Keratinocyte (primary cell): ENCODE measurements at regions not wholly inside any gene's neighbourhood (a gene's known extent, or its start where the extent isn't known, plus 50 kb on each side); places are given as distances from the start of the nearest gene placed in this dataset.

Source experiments
- DNase-seq: peaks from one replicate; pipeline ENCODE4 v3.0.0-alpha.2; 2011; ENCODE audit warnings: low read depth, missing footprints, low spot score
- FAIRE-seq: peaks from 2 replicates; lab custom pipeline; 2011; peaks lifted over from hg19 to GRCh38; lab: Jason Lieb, UNC
- H2AFZ ChIP-seq: 2 replicates; pipeline ENCODE4 v1.6.0; 2012; ENCODE audit warnings: low read length, control low read depth, inconsistent platforms; ENCODE audit not compliant: control insufficient read depth
- H3K27ac ChIP-seq: 2 replicates; pipeline ENCODE4 v1.5.1; 2011; ENCODE audit warnings: low read length; ENCODE audit not compliant: control insufficient read depth, insufficient read depth
- H3K27me3 ChIP-seq: 3 replicates; pipeline ENCODE4 v1.6.0; 2011; ENCODE audit warnings: low read length; ENCODE audit not compliant: control insufficient read depth, insufficient read depth; ENCODE audit errors: extremely low read depth
- H3K36me3 ChIP-seq, 2 experiments: 2 replicates in 1 of 2; 3 replicates in 1 of 2; pipeline ENCODE4 v1.5.1; 2011; ENCODE audit warnings: low read length in 2 of 2, mild to moderate bottlenecking in 1 of 2; ENCODE audit not compliant: control insufficient read depth in 2 of 2, insufficient read depth in 2 of 2; ENCODE audit errors: extremely low read depth in 1 of 2
- H3K4me1 ChIP-seq: 3 replicates; pipeline ENCODE4 v1.5.1; 2011; ENCODE audit warnings: low read length; ENCODE audit not compliant: control insufficient read depth, insufficient read depth; ENCODE audit errors: extremely low read depth
- H3K4me2 ChIP-seq: 3 replicates; pipeline ENCODE4 v1.6.0; 2011; ENCODE audit warnings: low read depth, low read length; ENCODE audit not compliant: control insufficient read depth, insufficient read depth; ENCODE audit errors: extremely low read depth
- H3K4me3 ChIP-seq, 3 experiments: fragments of 200-600 bp in 1 of 3; sonication (generic) in 1 of 3; 2 replicates in 2 of 3; 3 replicates in 1 of 3; pipeline ENCODE4 v1.5.1; 2011 to 2016; ENCODE audit warnings: low read length in 3 of 3, mild to moderate bottlenecking in 3 of 3, control low read depth in 2 of 3, inconsistent platforms in 1 of 3, low read depth in 1 of 3, mixed read lengths in 1 of 3, mixed run types in 1 of 3, moderate library complexity in 1 of 3; ENCODE audit not compliant: control insufficient read depth in 2 of 3, insufficient read depth in 2 of 3; ENCODE audit errors: extremely low read depth in 1 of 3
- H3K79me2 ChIP-seq: 2 replicates; pipeline ENCODE4 v1.6.0; 2012; ENCODE audit warnings: low read length; ENCODE audit not compliant: control insufficient read depth, insufficient read depth
- H3K9ac ChIP-seq: 3 replicates; pipeline ENCODE4 v1.6.0; 2011; ENCODE audit warnings: low read length; ENCODE audit not compliant: control insufficient read depth, insufficient read depth; ENCODE audit errors: extremely low read depth
- H3K9me1 ChIP-seq: 3 replicates; pipeline ENCODE4 v1.6.0; 2011; ENCODE audit warnings: low read length; ENCODE audit not compliant: control insufficient read depth, insufficient read depth; ENCODE audit errors: extremely low read depth
- H3K9me3 ChIP-seq: 2 replicates; pipeline ENCODE4 v1.5.1; 2012; ENCODE audit warnings: low read depth, low read length; ENCODE audit not compliant: control insufficient read depth
- H4K20me1 ChIP-seq: 3 replicates; pipeline ENCODE4 v1.6.0; 2011; ENCODE audit warnings: low read length; ENCODE audit not compliant: control insufficient read depth, insufficient read depth; ENCODE audit errors: extremely low read depth
- EZH2 ChIP-seq: IDR thresholded peaks from one replicate; pipeline ENCODE4 v1.6.1; 2012; ENCODE audit warnings: inconsistent platforms, mild to moderate bottlenecking, low read length, moderate library complexity
- dilution Hi-C: fragments of 300-500 bp; cut with MboI; formaldehyde crosslinking; loops from one replicate; pipeline ENCODE4 v1.7.0; 2020; ENCODE audit warnings: low sequenced_read_pairs; ENCODE audit not compliant: extremely low pct_ligation_motif_present
- TF ChIP-seq, protein P1 (sequence below), 3 experiments: IDR thresholded peaks in 1 of 3; conservative IDR thresholded peaks in 1 of 3; optimal IDR thresholded peaks in 1 of 3; 2 replicates in 2 of 3; 3 replicates in 1 of 3; pipeline versions ENCODE3 to v1.5.1; 2011; ENCODE audit warnings: low read length in 3 of 3, mild to moderate bottlenecking in 3 of 3, moderate library complexity in 2 of 3, control low read depth in 1 of 3, inconsistent platforms in 1 of 3; ENCODE audit not compliant: insufficient read depth in 2 of 3; ENCODE audit errors: extremely low read depth in 1 of 3

DNA sequence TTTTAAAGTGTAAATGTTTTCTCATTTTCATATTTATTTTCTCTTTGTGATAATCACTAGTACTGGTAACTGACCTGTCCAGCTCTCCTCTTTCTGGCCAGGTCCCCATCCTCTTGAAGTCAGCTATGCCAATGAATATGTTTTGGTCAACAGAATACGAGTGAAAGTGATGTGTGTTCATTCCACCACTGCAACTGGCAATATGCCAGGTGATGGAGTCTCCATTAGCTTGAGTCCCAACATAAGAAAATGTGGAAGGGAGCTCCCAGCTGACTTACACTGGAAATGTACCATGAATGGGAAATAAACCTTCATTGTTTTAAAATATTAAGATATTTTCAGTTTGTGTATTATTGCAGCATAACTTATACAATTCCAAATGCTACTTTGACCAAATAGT, 75.8 kb downstream of the CCDC34 start:
- Histone ChIP-seq H3K27me3 (no peaks in the 10 kb centered on the region), H3K79me2 (no peaks in the 10 kb centered on the region), H3K36me3 (no peaks in the 10 kb centered on the region), H3K27ac (no peak overlapping the region), H3K9ac (no peak overlapping the region), H3K4me1 (peaks cover 3% of the 10 kb centered on the region), H3K4me2 (no peak overlapping the region), H3K4me3 (no peak overlapping the region), H2AFZ (no peak overlapping the region), H4K20me1 (no peaks in the 10 kb centered on the region), H3K9me1 (no peaks in the 10 kb centered on the region), H3K9me3 (peaks cover 2% of the 10 kb centered on the region)
- dilution Hi-C loops: loop anchor here (25.0 kb wide), 1 partner anchor 100 kb away; no protein-coding TSS in a partner anchor
- FAIRE-seq (no peak), DNase-seq (no peak)
- TF ChIP-seq, protein P1, sequence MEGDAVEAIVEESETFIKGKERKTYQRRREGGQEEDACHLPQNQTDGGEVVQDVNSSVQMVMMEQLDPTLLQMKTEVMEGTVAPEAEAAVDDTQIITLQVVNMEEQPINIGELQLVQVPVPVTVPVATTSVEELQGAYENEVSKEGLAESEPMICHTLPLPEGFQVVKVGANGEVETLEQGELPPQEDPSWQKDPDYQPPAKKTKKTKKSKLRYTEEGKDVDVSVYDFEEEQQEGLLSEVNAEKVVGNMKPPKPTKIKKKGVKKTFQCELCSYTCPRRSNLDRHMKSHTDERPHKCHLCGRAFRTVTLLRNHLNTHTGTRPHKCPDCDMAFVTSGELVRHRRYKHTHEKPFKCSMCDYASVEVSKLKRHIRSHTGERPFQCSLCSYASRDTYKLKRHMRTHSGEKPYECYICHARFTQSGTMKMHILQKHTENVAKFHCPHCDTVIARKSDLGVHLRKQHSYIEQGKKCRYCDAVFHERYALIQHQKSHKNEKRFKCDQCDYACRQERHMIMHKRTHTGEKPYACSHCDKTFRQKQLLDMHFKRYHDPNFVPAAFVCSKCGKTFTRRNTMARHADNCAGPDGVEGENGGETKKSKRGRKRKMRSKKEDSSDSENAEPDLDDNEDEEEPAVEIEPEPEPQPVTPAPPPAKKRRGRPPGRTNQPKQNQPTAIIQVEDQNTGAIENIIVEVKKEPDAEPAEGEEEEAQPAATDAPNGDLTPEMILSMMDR (optimal IDR thresholded peaks at IDR 0.05 in 1 of 3, IDR thresholded peaks at IDR 0.05 in 1 of 3, conservative IDR thresholded peaks at IDR 0.05 in 1 of 3; ENCODE audit: extremely low read depth in 1 of 3, insufficient read depth in 2 of 3, low read length in 3 of 3): no peak
- TF ChIP-seq EZH2: no peak

DNA sequence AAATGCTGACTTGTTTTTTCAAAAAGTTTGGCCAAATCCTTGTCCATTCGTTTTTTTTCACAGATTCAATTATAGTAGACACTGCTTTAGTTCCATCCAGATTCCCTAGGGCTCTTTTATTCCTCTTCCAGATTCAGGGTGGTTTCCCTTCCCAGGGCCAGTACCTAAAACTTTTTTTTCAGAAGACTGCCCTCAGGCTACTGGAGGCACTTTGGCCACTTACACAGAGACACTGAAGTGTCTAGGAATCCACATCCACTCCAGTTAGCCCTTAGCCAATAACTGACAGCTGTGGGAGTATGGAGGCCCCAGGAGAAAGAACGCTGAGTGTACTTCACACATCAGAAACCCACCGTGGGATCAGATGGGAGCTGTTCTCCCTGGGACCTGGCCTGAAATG, 77.3 kb downstream of the CCDC34 start:
- Histone ChIP-seq H3K27me3 (no peaks in the 10 kb centered on the region), H3K4me3 (no peak overlapping the region), H3K36me3 (no peaks in the 10 kb centered on the region), H4K20me1 (no peaks in the 10 kb centered on the region), H3K79me2 (no peaks in the 10 kb centered on the region), H3K4me2 (no peak overlapping the region), H3K4me1 (no peaks in the 10 kb centered on the region), H3K9ac (no peak overlapping the region), H3K9me3 (no peaks in the 10 kb centered on the region), H2AFZ (no peak overlapping the region), H3K27ac (no peak overlapping the region), H3K9me1 (no peaks in the 10 kb centered on the region)
- dilution Hi-C loops: loop anchor here (25.0 kb wide), 1 partner anchor 98 kb away; no protein-coding TSS in a partner anchor
- DNase-seq (no peak), FAIRE-seq (no peak)
- TF ChIP-seq EZH2: no peak
- TF ChIP-seq, protein P1 (optimal IDR thresholded peaks at IDR 0.05 in 1 of 3, IDR thresholded peaks at IDR 0.05 in 1 of 3, conservative IDR thresholded peaks at IDR 0.05 in 1 of 3; ENCODE audit: extremely low read depth in 1 of 3, insufficient read depth in 2 of 3, low read length in 3 of 3): no peak
